NCI-H69 (cell line): ENCODE measurements at regions not wholly inside any gene's neighbourhood (a gene's known extent, or its start where the extent isn't known, plus 50 kb on each side); places are given as distances from the start of the nearest gene placed in this dataset.
A peak's percentile ranks its signal among the peaks of the same experiment; 100 is the strongest.

Source experiments
- DNase-seq: peaks from one replicate; lab custom pipeline; 2025; lab: John Stamatoyannopoulos, UW

GRCh38 chr16:48438414-48438813 is 53.2 kb upstream of the SIAH1 start:
- DNase-seq: peak; percentile 28

- DNase-seq: no peak
Observed at GRCh38 chr16:48435906-48436305, 50.7 kb upstream of the SIAH1 start.

GRCh38 chr16:48435318-48435680 is 50.1 kb upstream of the SIAH1 start:
- DNase-seq: no peak
